H9 (cell line): ENCODE measurements at regions not wholly inside any gene's neighbourhood (a gene's known extent, or its start where the extent isn't known, plus 50 kb on each side); places are given as distances from the start of the nearest gene placed in this dataset.

ENCODE experiments used
- DNase-seq: peaks from one replicate; pipeline ENCODE4 v3.0.0-alpha.2; 2017
- H2AFZ ChIP-seq: one replicate; pipeline ENCODE4 v1.6.1; 2013; ENCODE audit warnings: mild to moderate bottlenecking, low read length, control low read depth, moderate library complexity
- H2AK5ac ChIP-seq: 2 replicates; pipeline ENCODE4 v1.6.1; 2013; ENCODE audit warnings: low read length, control low read depth, mixed read lengths; ENCODE audit not compliant: insufficient read length
- H2BK120ac ChIP-seq: one replicate; pipeline ENCODE4 v1.6.1; 2013; ENCODE audit warnings: low read depth, mild to moderate bottlenecking, low read length, control low read depth, inconsistent platforms; ENCODE audit not compliant: poor library complexity, severe bottlenecking
- H2BK12ac ChIP-seq: 2 replicates; pipeline ENCODE4 v1.6.1; 2013; ENCODE audit warnings: low read length, control low read depth, mixed read lengths, low read depth; ENCODE audit not compliant: insufficient read length
- H2BK15ac ChIP-seq: 2 replicates; pipeline ENCODE4 v1.6.1; 2013; ENCODE audit warnings: low read depth, low read length, control low read depth
- H2BK20ac ChIP-seq: one replicate; pipeline ENCODE4 v1.6.1; 2013; ENCODE audit warnings: low read depth, mild to moderate bottlenecking, low read length, control low read depth, inconsistent platforms; ENCODE audit not compliant: poor library complexity, severe bottlenecking
- H2BK5ac ChIP-seq: 2 replicates; pipeline ENCODE4 v1.6.1; 2013; ENCODE audit warnings: low read length, control low read depth, mixed read lengths; ENCODE audit not compliant: insufficient read length
- H3K14ac ChIP-seq: 2 replicates; pipeline ENCODE4 v1.6.1; 2013; ENCODE audit warnings: low read length, control low read depth; ENCODE audit not compliant: insufficient read depth
- H3K18ac ChIP-seq: 2 replicates; pipeline ENCODE4 v1.6.1; 2013; ENCODE audit warnings: low read depth, mild to moderate bottlenecking, mixed read lengths, low read length, control low read depth; ENCODE audit not compliant: insufficient read length
- H3K23ac ChIP-seq: 2 replicates; pipeline ENCODE4 v1.6.1; 2013; ENCODE audit warnings: low read length, control low read depth, mixed read lengths, low read depth; ENCODE audit not compliant: insufficient read length
- H3K23me2 ChIP-seq: 2 replicates; pipeline ENCODE4 v1.6.1; 2013; ENCODE audit warnings: low read depth, mild to moderate bottlenecking, mixed read lengths, low read length, control low read depth; ENCODE audit not compliant: insufficient read length, poor library complexity, severe bottlenecking
- H3K27ac ChIP-seq: 2 replicates; pipeline ENCODE4 v1.5.1; 2013; ENCODE audit warnings: low read length, control low read depth, mixed read lengths, low read depth; ENCODE audit not compliant: insufficient read length
- H3K27me3 ChIP-seq: 2 replicates; pipeline ENCODE4 v1.6.1; 2013; ENCODE audit warnings: low read length, control low read depth, inconsistent platforms; ENCODE audit not compliant: insufficient read depth
- H3K4ac ChIP-seq: 2 replicates; pipeline ENCODE4 v1.6.1; 2013; ENCODE audit warnings: low read depth, mild to moderate bottlenecking, control low read depth, inconsistent platforms, low read length, moderate library complexity
- H3K4me1 ChIP-seq: 2 replicates; pipeline ENCODE4 v1.6.1; 2013; ENCODE audit warnings: low read length, control low read depth, inconsistent platforms; ENCODE audit not compliant: insufficient read depth
- H3K4me2 ChIP-seq: 2 replicates; pipeline ENCODE4 v1.6.1; 2013; ENCODE audit warnings: low read length, control low read depth, mixed read lengths; ENCODE audit not compliant: insufficient read length, insufficient read depth
- H3K56ac ChIP-seq: 2 replicates; pipeline ENCODE4 v1.6.1; 2013; ENCODE audit warnings: low read depth, mild to moderate bottlenecking, mixed read lengths, low read length, control low read depth; ENCODE audit not compliant: insufficient read length
- H3K79me1 ChIP-seq: 2 replicates; pipeline ENCODE4 v1.6.1; 2013; ENCODE audit warnings: low read depth, mild to moderate bottlenecking, moderate library complexity, low read length, control low read depth, inconsistent platforms; ENCODE audit not compliant: insufficient read depth, poor library complexity, severe bottlenecking
- H3K79me2 ChIP-seq: 2 replicates; pipeline ENCODE4 v1.6.1; 2013; ENCODE audit warnings: low read length, control low read depth, inconsistent platforms; ENCODE audit not compliant: insufficient read depth
- H3K9ac ChIP-seq: 2 replicates; pipeline ENCODE4 v1.6.1; 2013; ENCODE audit warnings: low read length, control low read depth, mixed read lengths; ENCODE audit not compliant: insufficient read length; ENCODE audit errors: extremely low read depth
- H3K9me3 ChIP-seq: one replicate; pipeline ENCODE4 v1.6.1; 2013; ENCODE audit warnings: low read depth, low read length, inconsistent platforms; ENCODE audit not compliant: control insufficient read depth
- H3T11ph ChIP-seq: one replicate; pipeline ENCODE4 v1.6.1; 2013; ENCODE audit warnings: mild to moderate bottlenecking, low read length, control low read depth, inconsistent platforms
- H4K20me1 ChIP-seq: one replicate; pipeline ENCODE4 v1.6.1; 2013; ENCODE audit not compliant: control insufficient read depth, insufficient read length, insufficient read depth
- H4K5ac ChIP-seq: 2 replicates; pipeline ENCODE4 v1.6.1; 2013; ENCODE audit warnings: low read depth, mild to moderate bottlenecking, mixed read lengths, low read length, control low read depth; ENCODE audit not compliant: insufficient read length
- H4K8ac ChIP-seq: replicated peaks from 2 replicates; pipeline ENCODE4 v1.6.1; 2013; ENCODE audit warnings: low read length, control low read depth, mixed read lengths, low read depth; ENCODE audit not compliant: insufficient read length
- H4K91ac ChIP-seq: 2 replicates; pipeline ENCODE4 v1.6.1; 2013; ENCODE audit warnings: low read depth, mild to moderate bottlenecking, moderate library complexity, mixed read lengths, low read length, control low read depth; ENCODE audit not compliant: insufficient read length
- H3K27ac Mint-ChIP-seq, 3 experiments: 2 replicates in 2 of 3; 3 replicates in 1 of 3; pipeline ENCODE4 v1.8.0; 2020 to 2021; ENCODE audit warnings: mixed read lengths in 3 of 3, mild to moderate bottlenecking in 1 of 3, moderate library complexity in 1 of 3
- H3K27me3 Mint-ChIP-seq: 2 replicates; pipeline ENCODE4 v1.8.0; 2021; ENCODE audit warnings: low read depth, mild to moderate bottlenecking, moderate library complexity, mixed read lengths
- H3K36me3 Mint-ChIP-seq, 3 experiments: 2 replicates in 2 of 3; 3 replicates in 1 of 3; pipeline ENCODE4 v1.8.0; 2020 to 2021; ENCODE audit warnings: low read depth in 3 of 3, mixed read lengths in 3 of 3; ENCODE audit not compliant: insufficient read depth in 1 of 3
- H3K4me1 Mint-ChIP-seq, 2 experiments: 2 replicates each; pipeline ENCODE4 v1.8.0; 2020; ENCODE audit warnings: mixed read lengths in 2 of 2
- H3K4me3 Mint-ChIP-seq, 2 experiments: 2 replicates in 1 of 2; 3 replicates in 1 of 2; pipeline ENCODE4 v1.8.0; 2020 to 2021; ENCODE audit warnings: mild to moderate bottlenecking in 2 of 2, mixed read lengths in 2 of 2, moderate library complexity in 1 of 2
- H3K9me3 Mint-ChIP-seq, 2 experiments: 2 replicates in 1 of 2; 3 replicates in 1 of 2; pipeline ENCODE4 v1.8.0; 2020; ENCODE audit warnings: mild to moderate bottlenecking in 2 of 2, mixed read lengths in 2 of 2, moderate library complexity in 1 of 2
- CTCF ChIP-seq: fragments of 200-600 bp; sonication (generic); conservative IDR thresholded peaks from 3 replicates; pipeline ENCODE4 v1.8.0; 2021; ENCODE audit warnings: antibody characterized with exemption, mild to moderate bottlenecking

DNA sequence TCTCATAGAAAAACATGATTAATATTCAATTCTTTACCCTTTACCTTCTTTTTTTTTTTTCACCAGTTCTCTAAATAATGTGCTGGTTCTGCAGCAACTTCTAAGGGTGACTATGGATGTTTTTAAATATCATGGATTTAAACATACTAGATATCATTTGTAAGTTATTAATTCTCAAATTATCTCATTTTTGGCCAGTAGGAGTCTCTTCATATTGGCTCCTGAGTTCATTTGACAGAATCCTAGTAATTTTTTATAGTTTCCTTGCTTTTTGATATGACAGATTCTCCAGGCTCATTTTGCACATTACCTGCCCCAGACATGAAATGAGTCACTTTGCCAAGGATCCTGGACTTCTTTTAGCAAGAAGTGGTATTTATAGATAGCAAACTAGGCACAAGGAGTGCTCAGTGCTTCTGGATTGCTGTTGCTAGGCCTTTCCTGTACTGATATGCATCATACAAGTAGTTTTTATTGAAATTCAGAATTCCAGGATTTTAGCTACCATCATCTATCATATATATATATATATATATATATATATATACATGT lies 201.3 kb upstream of the IL12B start:
- Histone ChIP-seq H3K9ac (no peak overlapping the region), H3K14ac (no peak overlapping the region), H2BK20ac (no peak overlapping the region), H3K23ac (no peak overlapping the region), H2BK120ac (no peak overlapping the region), H4K91ac (no peak overlapping the region), H3K79me2 (no peaks in the 10 kb centered on the region), H2BK5ac (no peak overlapping the region), H2BK15ac (no peak overlapping the region), H2BK12ac (no peak overlapping the region), H3T11ph (no peak overlapping the region), H3K56ac (no peak overlapping the region), H3K79me1 (no peaks in the 10 kb centered on the region), H3K9me3 (no peaks in the 10 kb centered on the region), H3K4me2 (no peak overlapping the region), H3K4ac (no peak overlapping the region), H4K8ac (no peak overlapping the region), H3K27me3 (no peaks in the 10 kb centered on the region), H2AK5ac (no peak overlapping the region), H4K20me1 (no peaks in the 10 kb centered on the region), H2AFZ (no peak overlapping the region), H3K23me2 (no peaks in the 10 kb centered on the region), H3K18ac (no peak overlapping the region), H3K4me1 (no peaks in the 10 kb centered on the region), H3K27ac (no peak overlapping the region), H4K5ac (no peak overlapping the region)
- H3K36me3 Mint-ChIP-seq: peaks cover 0 to 3% (median 2%) of the 10 kb centered on the region in 3 experiments; a peak in 1 of 7 replicates
- TF ChIP-seq CTCF: no peak
- H3K4me1 Mint-ChIP-seq: peaks cover 0 to 2% of the 10 kb centered on the region in 2 experiments; a peak in 1 of 4 replicates
- no peaks in the 10 kb centered on the region for H3K27me3 Mint-ChIP-seq
- DNase-seq: no peak
- no peak overlapping the region for H3K27ac Mint-ChIP-seq
- H3K9me3 Mint-ChIP-seq: peaks cover 0 to 5% of the 10 kb centered on the region in 2 experiments; a peak in 3 of 5 replicates
- no peak overlapping the region for H3K4me3 Mint-ChIP-seq
